ENCODE measurements at regions not wholly inside any gene's neighbourhood (a gene's known extent, or its start where the extent isn't known, plus 50 kb on each side); places are given as distances from the start of the nearest gene placed in this dataset.

GRCh38 chr6:98274691-98275090, 559.7 kb upstream of the POU3F2 start:
- TF ChIP-seq POLR2AphosphoS5 (IDR thresholded peaks at IDR 0.05; ENCODE audit: low read depth) = no peak
- no peak for TF ChIP-seq CTCF (IDR thresholded peaks at IDR 0.05; ENCODE audit: insufficient read depth, low read length)
- TF ChIP-seq REST (IDR thresholded peaks at IDR 0.05; ENCODE audit: insufficient replicate concordance, low read depth) = no peak

Measured in HL-60 (cell line).